GM12864 (cell line): ENCODE measurements at regions not wholly inside any gene's neighbourhood (a gene's known extent, or its start where the extent isn't known, plus 50 kb on each side); places are given as distances from the start of the nearest gene placed in this dataset.

ENCODE experiments used
- DNase-seq: peaks from one replicate; pipeline ENCODE4 v3.0.0-alpha.2; 2011; ENCODE audit warnings: low read depth
- H3K4me3 ChIP-seq: 2 replicates; pipeline ENCODE4 v1.5.1; 2011; ENCODE audit warnings: mild to moderate bottlenecking, low read depth, low read length, control low read depth
- TF ChIP-seq, protein P1 (sequence below): IDR thresholded peaks from 2 replicates; pipeline ENCODE4 v1.5.1; 2011; ENCODE audit warnings: low read depth, mild to moderate bottlenecking, moderate library complexity, low read length, control low read depth, inconsistent platforms; ENCODE audit errors: missing control alignments

DNA sequence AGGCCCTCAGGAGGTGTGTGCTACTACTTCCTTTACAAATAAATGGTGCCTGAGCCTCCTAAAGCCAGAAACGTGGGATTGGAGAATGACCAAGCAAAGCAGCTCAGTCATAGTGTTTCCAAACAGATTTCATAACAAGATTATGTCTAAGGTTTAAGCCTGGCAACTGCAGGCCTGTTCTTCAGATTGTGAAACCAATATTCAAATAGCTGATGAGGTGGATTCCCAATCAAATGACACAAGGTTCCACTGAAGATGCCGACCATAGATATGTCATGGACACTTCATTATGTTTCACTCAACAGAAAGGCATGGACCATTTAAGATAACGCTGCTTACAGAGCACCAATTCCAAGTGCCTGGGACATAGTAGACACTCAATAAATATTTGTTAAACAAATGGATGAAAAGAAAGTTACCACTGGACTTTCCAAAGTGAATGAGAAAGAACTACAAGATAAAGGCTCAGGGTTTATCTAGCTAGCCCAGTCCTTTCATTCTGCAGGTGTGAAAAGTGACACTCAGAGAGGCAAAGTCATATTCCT lies 189.5 kb downstream of the ACTL7B start:
- no peak for DNase-seq

DNA sequence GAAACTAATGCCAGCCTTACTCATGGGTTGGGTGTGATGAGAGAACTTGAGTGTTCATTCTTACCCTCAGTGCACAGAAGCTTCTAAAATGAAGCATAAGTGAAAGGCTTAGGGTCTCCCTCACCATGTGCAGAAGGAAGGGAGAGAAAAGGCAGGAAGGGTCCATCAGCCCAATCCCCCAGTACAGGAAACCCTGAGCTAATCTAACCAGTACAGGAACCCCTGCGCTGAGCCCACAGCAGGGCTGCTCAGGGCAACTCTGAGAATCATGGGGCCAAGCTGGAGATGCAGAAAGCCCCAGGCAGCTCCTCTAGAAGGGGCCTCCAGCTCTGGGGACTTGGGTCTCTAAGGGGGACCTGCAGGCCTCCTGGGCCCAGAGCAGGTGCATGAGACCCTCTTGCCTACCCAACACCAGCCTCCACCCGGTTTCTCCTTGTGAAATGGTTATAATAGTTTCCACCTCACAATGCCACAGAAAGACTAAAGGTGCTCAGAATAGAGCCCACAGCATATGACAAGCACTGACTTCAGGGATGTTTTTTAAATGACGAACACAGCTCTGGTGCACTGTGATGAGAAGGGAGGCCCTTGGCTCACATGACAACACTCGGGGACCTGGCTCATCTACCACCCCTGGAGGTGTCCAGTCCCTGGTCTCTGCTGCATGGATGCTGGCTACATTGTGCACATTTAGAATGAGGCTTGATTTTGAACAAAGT lies 190.1 kb downstream of the ACTL7B start:
- TF ChIP-seq, protein P1, sequence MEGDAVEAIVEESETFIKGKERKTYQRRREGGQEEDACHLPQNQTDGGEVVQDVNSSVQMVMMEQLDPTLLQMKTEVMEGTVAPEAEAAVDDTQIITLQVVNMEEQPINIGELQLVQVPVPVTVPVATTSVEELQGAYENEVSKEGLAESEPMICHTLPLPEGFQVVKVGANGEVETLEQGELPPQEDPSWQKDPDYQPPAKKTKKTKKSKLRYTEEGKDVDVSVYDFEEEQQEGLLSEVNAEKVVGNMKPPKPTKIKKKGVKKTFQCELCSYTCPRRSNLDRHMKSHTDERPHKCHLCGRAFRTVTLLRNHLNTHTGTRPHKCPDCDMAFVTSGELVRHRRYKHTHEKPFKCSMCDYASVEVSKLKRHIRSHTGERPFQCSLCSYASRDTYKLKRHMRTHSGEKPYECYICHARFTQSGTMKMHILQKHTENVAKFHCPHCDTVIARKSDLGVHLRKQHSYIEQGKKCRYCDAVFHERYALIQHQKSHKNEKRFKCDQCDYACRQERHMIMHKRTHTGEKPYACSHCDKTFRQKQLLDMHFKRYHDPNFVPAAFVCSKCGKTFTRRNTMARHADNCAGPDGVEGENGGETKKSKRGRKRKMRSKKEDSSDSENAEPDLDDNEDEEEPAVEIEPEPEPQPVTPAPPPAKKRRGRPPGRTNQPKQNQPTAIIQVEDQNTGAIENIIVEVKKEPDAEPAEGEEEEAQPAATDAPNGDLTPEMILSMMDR, result no peak
- H3K4me3 ChIP-seq, result no peak overlapping the region
- DNase-seq, result no peak

More for the DNA sequence above, 189.5 kb downstream of the ACTL7B start:
- TF ChIP-seq, protein P1, result no peak
- no peak overlapping the region for H3K4me3 ChIP-seq

DNA sequence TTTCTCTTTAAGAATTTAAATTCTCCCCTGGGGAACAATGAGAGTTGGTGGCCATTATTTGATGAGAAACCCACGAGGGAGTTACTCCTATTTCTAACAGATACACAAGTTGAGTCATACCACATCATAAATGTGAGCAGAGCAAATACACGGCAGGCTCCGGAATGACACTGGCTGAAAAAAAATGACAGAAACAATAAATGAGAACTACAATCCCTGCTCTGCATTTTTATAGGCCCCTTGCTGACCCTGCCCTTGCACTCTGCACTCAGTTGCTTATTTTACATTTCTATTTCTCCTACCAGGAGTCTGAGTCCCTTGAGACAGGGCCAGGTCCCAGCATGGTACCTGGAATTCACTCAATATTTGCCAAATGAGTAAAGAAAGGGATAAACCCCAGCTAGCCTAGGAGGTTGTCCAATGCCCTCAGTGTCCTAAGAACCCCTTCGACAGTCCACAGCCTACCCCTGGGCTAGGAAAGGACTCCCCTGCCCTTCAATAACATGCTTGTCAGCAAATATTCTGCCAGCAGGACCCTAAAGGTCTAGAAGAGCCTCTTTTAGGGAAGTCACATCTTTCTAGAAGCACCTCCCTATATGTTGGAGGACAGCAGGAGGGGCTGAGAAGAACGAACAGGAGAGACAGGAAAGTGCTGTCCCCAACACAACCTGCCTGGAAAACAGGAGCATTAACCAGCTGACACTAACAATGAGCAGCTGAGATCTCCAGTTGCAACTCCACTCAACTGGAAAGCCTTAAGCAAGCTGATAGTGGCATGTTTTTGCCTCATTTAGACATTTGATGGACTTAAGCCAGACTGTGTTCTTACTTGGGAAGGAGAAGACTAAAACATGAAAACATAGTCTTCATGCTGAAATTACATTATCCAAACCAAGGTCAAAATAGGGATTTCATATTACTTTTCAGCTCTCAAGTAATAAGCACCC lies 191.2 kb downstream of the ACTL7B start:
- no peak for DNase-seq
- no peak overlapping the region for H3K4me3 ChIP-seq
- TF ChIP-seq, protein P1, result no peak

DNA sequence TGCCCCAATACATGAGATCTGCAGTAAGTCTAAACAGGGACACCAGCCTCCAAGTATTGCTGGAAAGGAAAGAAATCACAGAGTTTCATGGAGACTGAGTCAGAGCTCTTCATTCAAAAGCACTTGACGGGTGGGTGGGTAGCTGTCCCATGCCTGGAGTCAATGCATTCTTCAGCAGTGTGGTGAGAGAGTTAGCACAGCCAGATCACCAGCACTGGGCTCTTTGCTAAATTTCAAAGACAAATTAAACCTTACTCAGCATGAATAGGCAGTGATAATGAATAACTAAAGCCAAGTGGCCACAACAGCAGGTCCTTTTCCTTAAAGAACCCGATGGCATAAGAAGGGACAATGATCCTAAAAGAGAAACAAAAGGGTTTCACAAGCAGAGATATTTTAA lies 192.4 kb downstream of the ACTL7B start:
- TF ChIP-seq, protein P1, result no peak
- no peak for DNase-seq

DNA sequence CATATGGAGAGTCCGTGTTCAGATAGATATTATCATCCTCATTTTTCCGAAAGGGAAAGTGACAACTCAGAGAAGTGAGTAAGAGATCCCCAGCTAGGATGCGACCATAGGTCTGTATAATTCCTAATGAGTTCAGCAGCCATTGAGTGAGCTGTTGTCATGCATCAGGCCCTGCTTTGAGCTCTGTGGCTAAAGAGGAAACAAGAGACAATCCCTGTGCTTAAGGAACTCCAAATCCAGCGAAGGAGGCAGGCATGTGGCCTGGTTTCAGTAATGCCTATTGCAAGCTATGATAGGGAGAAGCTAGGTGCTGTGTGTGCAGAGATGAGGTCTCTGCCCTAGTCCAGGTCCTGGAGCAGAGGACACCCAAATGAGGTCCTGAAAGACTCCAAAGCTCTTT lies 192.8 kb downstream of the ACTL7B start:
- no peak for DNase-seq
- H3K4me3 ChIP-seq, result no peak overlapping the region
- TF ChIP-seq, protein P1, result no peak

More for the DNA sequence above, 192.4 kb downstream of the ACTL7B start:
- H3K4me3 ChIP-seq, result no peak overlapping the region

DNA sequence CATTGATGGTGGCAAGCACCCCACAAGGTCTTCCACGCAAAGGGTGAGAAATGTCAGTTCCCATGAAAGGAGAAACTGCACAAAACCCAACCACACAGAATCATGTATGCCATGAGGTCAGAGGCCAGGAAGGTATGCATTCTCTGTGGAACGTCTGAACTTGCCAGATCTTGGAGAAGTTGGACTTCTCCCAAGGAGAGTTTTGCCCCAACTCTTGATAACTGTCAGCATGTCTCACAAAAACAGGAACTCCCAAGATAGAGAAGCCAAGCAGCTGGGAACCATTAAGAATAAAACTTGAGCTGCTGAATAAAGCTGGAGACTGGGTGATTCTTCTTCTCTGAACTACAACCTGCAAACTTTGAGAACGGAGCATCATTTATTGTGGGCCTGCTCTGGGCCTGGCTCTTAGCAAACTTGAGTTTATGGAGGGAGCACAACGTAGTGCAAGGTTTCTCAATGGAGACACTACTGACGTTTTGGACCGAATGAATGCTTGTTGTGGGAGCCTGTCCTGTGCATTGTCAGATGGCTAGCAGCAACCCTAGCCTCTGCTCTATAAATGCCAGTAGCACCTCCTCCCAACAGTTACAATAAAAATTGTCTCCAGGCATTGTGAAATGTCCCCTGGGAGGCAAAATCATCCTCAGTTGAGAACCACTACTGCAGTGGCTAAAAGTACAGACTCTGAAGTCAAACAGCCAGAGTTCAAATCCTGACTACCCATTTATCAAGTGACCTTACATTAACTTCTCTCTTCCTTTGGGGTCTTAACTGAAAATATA lies 193.5 kb downstream of the ACTL7B start:
- no peak overlapping the region for H3K4me3 ChIP-seq
- no peak for DNase-seq
- TF ChIP-seq, protein P1, result no peak
